Stimulated activated effector memory CD8-positive, alpha-beta T cell treated with anti-CD3 and anti-CD28 coated beads, Interleukin-12 subunit alpha, Interleukin-12 subunit beta, amount 100 ng/mL, for 72 hours (primary cell): ENCODE measurements at regions not wholly inside any gene's neighbourhood (a gene's known extent, or its start where the extent isn't known, plus 50 kb on each side); places are given as distances from the start of the nearest gene placed in this dataset.
"Not testable (repeated sequence)": the region's sequence is repeated elsewhere in the genome, so short reads cannot be mapped to it uniquely, and the experiment has no call there.

Experiments
- ATAC-seq: fragments of 150-1000 bp; cut with Tn5 transposase; 2 replicates; pipeline ENCODE4 v1.10.0; 2021
- DNase-seq, 2 donors: peaks; one replicate each; pipeline ENCODE4 v3.0.0; 2021 to 2022; ENCODE audit warnings: low spot score in 2 of 2
- H3K27ac Mint-ChIP-seq: one replicate; pipeline ENCODE4 v1.8.0; 2022; ENCODE audit warnings: mild to moderate bottlenecking, mixed read lengths
- H3K36me3 Mint-ChIP-seq: one replicate; pipeline ENCODE4 v1.8.0; 2022; ENCODE audit warnings: mild to moderate bottlenecking, mixed read lengths
- H3K4me1 Mint-ChIP-seq: one replicate; pipeline ENCODE4 v1.8.0; 2022; ENCODE audit warnings: mixed read lengths
- H3K4me3 Mint-ChIP-seq: one replicate; pipeline ENCODE4 v1.8.0; 2022; ENCODE audit warnings: mild to moderate bottlenecking, mixed read lengths
- H3K9me3 Mint-ChIP-seq: one replicate; pipeline ENCODE4 v1.8.0; 2022; ENCODE audit warnings: mixed read lengths

DNA sequence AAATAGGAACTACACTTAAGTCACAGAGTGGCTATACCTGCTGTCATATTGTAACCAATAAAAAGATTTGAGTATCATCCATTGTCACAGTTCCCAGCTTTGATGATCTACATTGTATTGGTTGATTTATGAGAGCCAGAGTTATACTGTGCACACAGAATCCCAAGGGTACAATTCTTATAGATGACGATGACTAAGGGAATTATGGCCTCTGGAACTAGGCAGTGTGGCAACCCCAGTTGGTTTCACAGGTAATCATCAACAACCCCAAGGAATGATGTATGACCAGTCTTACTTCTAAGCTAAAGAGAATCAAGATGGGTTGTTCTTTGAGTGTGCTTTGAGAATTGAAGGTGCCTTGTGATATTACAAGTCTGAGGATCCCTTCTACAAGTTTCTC lies 217.3 kb downstream of the ETAA1 start:
- no peak for ATAC-seq
- Mint-ChIP-seq H3K27ac (no peak overlapping the region), H3K4me3 (no peak overlapping the region), H3K9me3 (no peaks in the 10 kb centered on the region), H3K36me3 (no peaks in the 10 kb centered on the region), H3K4me1 (no peaks in the 10 kb centered on the region)
- no peak for DNase-seq

GRCh38 chr2:67616749-67617148 lies 219.6 kb downstream of the ETAA1 start:
- ATAC-seq = no peak
- H3K36me3 Mint-ChIP-seq = no peaks in the 10 kb centered on the region
- no peak overlapping the region for H3K4me3 Mint-ChIP-seq
- no peak overlapping the region for H3K27ac Mint-ChIP-seq
- no peaks in the 10 kb centered on the region for H3K4me1 Mint-ChIP-seq
- no peak for DNase-seq
- no peaks in the 10 kb centered on the region for H3K9me3 Mint-ChIP-seq

DNA sequence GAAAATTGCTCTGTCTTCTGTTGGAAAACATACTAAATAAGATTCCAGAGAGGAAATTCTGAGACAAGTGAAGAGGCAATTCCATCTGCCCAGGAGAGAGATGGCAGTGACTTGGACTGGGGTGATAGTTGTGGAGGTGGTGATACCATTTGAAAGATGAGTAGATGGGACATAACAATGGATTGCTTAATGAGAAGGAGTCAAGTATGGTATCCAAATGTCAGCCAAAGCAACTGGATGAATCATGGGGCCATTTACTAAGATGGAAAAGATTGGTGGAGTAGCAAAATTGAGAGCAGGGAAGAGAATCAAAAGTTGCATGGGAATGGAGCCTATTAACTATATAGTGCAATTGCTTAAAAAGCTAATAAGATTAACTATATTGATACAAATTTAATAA lies 222.1 kb downstream of the ETAA1 start:
- H3K36me3 Mint-ChIP-seq = no peaks in the 10 kb centered on the region
- ATAC-seq = no peak

GRCh38 chr2:67623741-67624140 lies 226.6 kb downstream of the ETAA1 start:
- H3K27ac Mint-ChIP-seq, H3K4me1 Mint-ChIP-seq, DNase-seq, H3K4me3 Mint-ChIP-seq, ATAC-seq, H3K36me3 Mint-ChIP-seq, H3K9me3 Mint-ChIP-seq: not testable (repeated sequence)

More for the DNA sequence above, 222.1 kb downstream of the ETAA1 start:
- no peaks in the 10 kb centered on the region for H3K9me3 Mint-ChIP-seq
- DNase-seq = no peak
- H3K4me1 Mint-ChIP-seq = no peaks in the 10 kb centered on the region
- no peak overlapping the region for H3K27ac Mint-ChIP-seq
- H3K4me3 Mint-ChIP-seq = no peak overlapping the region

- no peak overlapping the region for H3K4me3 Mint-ChIP-seq
- H3K36me3 Mint-ChIP-seq = no peaks in the 10 kb centered on the region
- ATAC-seq (no peak), DNase-seq (no peak)
- no peaks in the 10 kb centered on the region for H3K4me1 Mint-ChIP-seq
- H3K27ac Mint-ChIP-seq = no peak overlapping the region
- peaks cover 4% of the 10 kb centered on the region for H3K9me3 Mint-ChIP-seq
Measured at GRCh38 chr2:67625178-67625577, 228.0 kb downstream of the ETAA1 start.

- Mint-ChIP-seq H3K36me3 (no peaks in the 10 kb centered on the region), H3K4me1 (no peaks in the 10 kb centered on the region), H3K9me3 (peaks cover 4% of the 10 kb centered on the region), H3K27ac (no peak overlapping the region), H3K4me3 (no peak overlapping the region)
- DNase-seq (no peak), ATAC-seq (no peak)
Measured at GRCh38 chr2:67625690-67626475, 228.8 kb downstream of the ETAA1 start.

DNA sequence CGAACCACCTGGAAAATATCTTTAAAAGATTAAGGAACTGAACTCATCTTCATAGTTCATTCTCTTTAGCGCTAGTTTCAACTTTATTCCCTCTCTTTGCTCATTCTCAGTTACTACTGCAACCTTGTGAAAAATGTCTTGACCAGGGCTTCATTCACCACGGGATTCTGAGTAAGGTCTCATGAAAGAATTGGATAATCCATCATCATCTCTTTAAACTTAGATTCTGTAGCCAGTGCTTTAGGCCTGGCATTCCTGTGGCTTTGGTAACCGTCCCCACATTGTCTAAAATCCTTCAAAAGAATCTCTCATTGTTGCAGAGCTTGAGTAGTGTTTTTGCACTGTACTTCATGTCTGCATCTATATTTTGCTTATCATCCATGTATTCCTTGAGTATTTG lies 229.5 kb downstream of the ETAA1 start:
- DNase-seq (no peak), ATAC-seq (no peak)
- Mint-ChIP-seq H3K9me3 (peaks cover 4% of the 10 kb centered on the region), H3K4me3 (no peak overlapping the region), H3K27ac (no peak overlapping the region), H3K36me3 (no peaks in the 10 kb centered on the region), H3K4me1 (no peaks in the 10 kb centered on the region)

- Mint-ChIP-seq H3K4me3 (no peak overlapping the region), H3K36me3 (no peaks in the 10 kb centered on the region), H3K4me1 (no peaks in the 10 kb centered on the region), H3K9me3 (peaks cover 4% of the 10 kb centered on the region), H3K27ac (no peak overlapping the region)
- ATAC-seq = no peak
- DNase-seq = no peak
Measured at GRCh38 chr2:67627456-67628207, 230.5 kb downstream of the ETAA1 start.

GRCh38 chr2:67628892-67629291 lies 231.8 kb downstream of the ETAA1 start:
- Mint-ChIP-seq H3K9me3 (peaks cover 4% of the 10 kb centered on the region), H3K4me1 (no peaks in the 10 kb centered on the region), H3K27ac (no peak overlapping the region), H3K4me3 (no peak overlapping the region), H3K36me3 (no peaks in the 10 kb centered on the region)
- DNase-seq = no peak
- ATAC-seq = no peak

DNA sequence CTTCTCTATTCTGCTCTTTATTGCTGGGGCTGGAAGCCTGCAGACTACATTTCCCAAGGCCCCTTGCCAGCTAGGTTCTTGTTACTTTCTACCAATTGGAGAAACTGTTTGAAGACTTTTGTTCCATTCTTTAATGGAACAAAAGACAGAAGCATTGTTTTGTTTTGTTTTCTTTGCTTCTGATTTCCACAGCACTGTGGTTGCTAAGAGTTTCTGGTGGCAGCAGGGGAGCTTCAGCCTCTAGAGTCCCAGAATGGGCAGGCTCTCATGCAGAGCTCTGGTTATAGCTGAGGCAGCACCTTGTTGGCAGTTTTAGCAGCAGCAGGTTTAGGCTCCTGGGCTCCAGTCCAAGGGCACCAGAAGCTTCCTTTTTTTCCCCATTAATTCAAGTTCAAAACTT lies 234.3 kb downstream of the ETAA1 start:
- no peak for DNase-seq
- Mint-ChIP-seq H3K9me3 (peaks cover 2% of the 10 kb centered on the region), H3K4me3 (no peak overlapping the region), H3K36me3 (no peaks in the 10 kb centered on the region), H3K27ac (no peak overlapping the region), H3K4me1 (no peaks in the 10 kb centered on the region)
- ATAC-seq = no peak

DNA sequence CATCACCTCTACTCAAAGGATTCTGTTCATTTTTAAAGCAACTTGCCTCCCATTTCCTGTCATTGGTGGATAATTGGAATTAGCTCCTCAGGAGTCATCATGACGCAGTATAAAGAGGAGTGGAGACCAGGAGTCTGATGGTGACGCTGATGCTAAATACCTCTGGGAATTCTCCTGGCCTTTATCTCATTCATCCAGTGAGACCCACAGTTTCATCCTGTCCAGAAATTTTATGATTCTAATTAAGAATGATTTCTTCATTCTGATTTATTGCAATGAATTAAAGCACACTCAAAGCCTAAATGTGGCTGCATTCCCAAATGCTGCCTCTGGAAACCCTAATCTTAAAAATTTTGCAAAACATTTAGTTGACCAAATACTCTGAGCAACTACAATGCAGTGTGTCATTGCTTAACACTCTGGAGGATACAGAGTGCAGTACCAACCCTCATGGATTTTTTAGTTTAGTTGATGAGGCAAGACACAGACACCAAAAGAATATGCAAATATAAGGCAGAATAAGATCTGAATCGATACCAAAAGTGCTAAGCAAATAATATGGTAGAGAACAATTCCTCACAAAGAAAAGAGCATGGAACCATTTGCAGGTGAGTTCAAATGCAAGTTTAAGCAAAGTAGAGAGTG lies 236.2 kb downstream of the ETAA1 start:
- H3K4me1 Mint-ChIP-seq = no peaks in the 10 kb centered on the region

GRCh38 chr2:67638146-67638545 lies 241.0 kb downstream of the ETAA1 start:
- no peak overlapping the region for H3K4me3 Mint-ChIP-seq
- H3K36me3 Mint-ChIP-seq = no peaks in the 10 kb centered on the region
- H3K4me1 Mint-ChIP-seq = no peaks in the 10 kb centered on the region
- peaks cover 4% of the 10 kb centered on the region for H3K9me3 Mint-ChIP-seq
- ATAC-seq = no peak
- no peak for DNase-seq
- no peak overlapping the region for H3K27ac Mint-ChIP-seq

More for the DNA sequence above, 236.2 kb downstream of the ETAA1 start:
- no peak for ATAC-seq
- H3K36me3 Mint-ChIP-seq = no peaks in the 10 kb centered on the region
- no peak overlapping the region for H3K4me3 Mint-ChIP-seq
- H3K27ac Mint-ChIP-seq = no peak overlapping the region
- peaks cover 2% of the 10 kb centered on the region for H3K9me3 Mint-ChIP-seq
- DNase-seq = no peak

DNA sequence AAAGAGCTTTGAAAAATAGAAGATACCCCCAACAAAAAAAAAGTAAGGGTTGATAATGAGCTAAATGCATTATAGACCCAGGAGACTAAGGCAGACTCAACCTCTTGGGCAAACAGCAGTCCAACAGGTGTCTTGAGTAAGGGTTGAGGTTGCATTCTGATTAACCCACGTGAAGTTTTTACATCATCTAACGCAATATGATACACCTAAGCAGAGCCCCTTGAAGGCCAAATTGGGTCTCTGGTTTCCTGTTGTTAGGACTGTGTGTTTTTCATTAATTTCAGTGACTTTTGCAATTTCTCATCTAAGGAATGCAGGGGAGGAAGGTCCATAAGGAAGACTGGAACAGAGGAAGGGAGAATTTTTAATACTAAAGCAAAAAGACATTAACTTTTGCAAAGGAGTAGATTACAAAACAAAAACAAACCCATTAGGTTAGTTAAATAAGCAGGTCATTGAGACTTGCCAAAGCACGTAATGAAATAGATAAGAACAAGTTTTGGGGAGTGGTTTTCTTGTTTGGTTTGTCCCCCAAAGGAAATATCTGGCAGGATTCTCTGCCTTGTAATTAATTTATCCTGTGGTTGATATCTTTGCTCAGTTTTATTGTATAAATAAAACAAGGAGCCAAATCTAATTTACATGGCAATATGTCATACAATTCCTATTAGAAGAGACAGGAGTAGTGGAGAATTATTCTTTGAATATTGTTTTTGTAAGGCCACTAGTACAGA lies 244.3 kb downstream of the ETAA1 start:
- DNase-seq = no peak
- peaks cover 7% of the 10 kb centered on the region for H3K9me3 Mint-ChIP-seq
- no peak for ATAC-seq
- H3K4me1 Mint-ChIP-seq = no peaks in the 10 kb centered on the region
- no peak overlapping the region for H3K27ac Mint-ChIP-seq
- no peak overlapping the region for H3K4me3 Mint-ChIP-seq
- no peaks in the 10 kb centered on the region for H3K36me3 Mint-ChIP-seq

GRCh38 chr2:67642046-67642382 lies 244.9 kb downstream of the ETAA1 start:
- Mint-ChIP-seq H3K27ac (no peak overlapping the region), H3K36me3 (no peaks in the 10 kb centered on the region), H3K4me3 (no peak overlapping the region), H3K9me3 (peaks cover 11% of the 10 kb centered on the region), H3K4me1 (no peaks in the 10 kb centered on the region)
- ATAC-seq = no peak
- no peak for DNase-seq

- peaks cover 11% of the 10 kb centered on the region for H3K9me3 Mint-ChIP-seq
- H3K27ac Mint-ChIP-seq = no peak overlapping the region
- H3K4me3 Mint-ChIP-seq = no peak overlapping the region
- H3K36me3 Mint-ChIP-seq = no peaks in the 10 kb centered on the region
- H3K4me1 Mint-ChIP-seq = no peaks in the 10 kb centered on the region
- DNase-seq (no peak), ATAC-seq (no peak)
Measured at GRCh38 chr2:67642961-67643360, 245.8 kb downstream of the ETAA1 start.
